ENCODE measurements at regions not wholly inside any gene's neighbourhood (a gene's known extent, or its start where the extent isn't known, plus 50 kb on each side); places are given as distances from the start of the nearest gene placed in this dataset.

- TF ChIP-seq POLR2AphosphoS5 (IDR thresholded peaks at IDR 0.05; ENCODE audit: low read depth) (no peak), SPI1 (IDR thresholded peaks at IDR 0.05; ENCODE audit: borderline replicate concordance, low read depth) (no peak), CTCF (IDR thresholded peaks at IDR 0.05; ENCODE audit: insufficient read depth, low read length) (no peak)
- no peak for DNase-seq (ENCODE audit: low read depth in 1 of 2, low spot score in 1 of 2)
- Histone ChIP-seq H3K27ac (replicated peaks) (no peak overlapping the region), H3K27me3 (ENCODE audit: insufficient read depth, poor library complexity, severe bottlenecking) (peaks cover 6% of the 10 kb centered on the region), H3K4me3 (replicated peaks; ENCODE audit: insufficient read depth, low read length) (no peak overlapping the region)
Observed at GRCh38 chr10:69684020-69684980, 54.3 kb downstream of the FAM241B start.

GRCh38 chr10:69684981-69685353 lies 54.9 kb downstream of the FAM241B start:
- no peak overlapping the region for H3K27ac ChIP-seq (replicated peaks)
- TF ChIP-seq SPI1 (IDR thresholded peaks at IDR 0.05; ENCODE audit: borderline replicate concordance, low read depth) = no peak
- TF ChIP-seq GABPA (IDR thresholded peaks at IDR 0.05; ENCODE audit: low read depth) = no peak
- no peak for TF ChIP-seq CTCF (IDR thresholded peaks at IDR 0.05; ENCODE audit: insufficient read depth, low read length)
- TF ChIP-seq POLR2AphosphoS5 (IDR thresholded peaks at IDR 0.05; ENCODE audit: low read depth) = no peak
- TF ChIP-seq REST (IDR thresholded peaks at IDR 0.05; ENCODE audit: insufficient replicate concordance, low read depth) = no peak
- H3K27me3 ChIP-seq (ENCODE audit: insufficient read depth, poor library complexity, severe bottlenecking) = peaks cover 6% of the 10 kb centered on the region
- no peak for DNase-seq (ENCODE audit: low read depth in 1 of 2, low spot score in 1 of 2)
- no peak overlapping the region for H3K4me3 ChIP-seq (replicated peaks; ENCODE audit: insufficient read depth, low read length)

GRCh38 chr10:69685426-69685801 lies 55.4 kb downstream of the FAM241B start:
- Histone ChIP-seq H3K27ac (replicated peaks) (no peak overlapping the region), H3K4me3 (replicated peaks; ENCODE audit: insufficient read depth, low read length) (no peak overlapping the region), H3K27me3 (ENCODE audit: insufficient read depth, poor library complexity, severe bottlenecking) (peaks cover 6% of the 10 kb centered on the region)
- TF ChIP-seq SPI1 (IDR thresholded peaks at IDR 0.05; ENCODE audit: borderline replicate concordance, low read depth) (no peak), REST (IDR thresholded peaks at IDR 0.05; ENCODE audit: insufficient replicate concordance, low read depth) (no peak), CTCF (IDR thresholded peaks at IDR 0.05; ENCODE audit: insufficient read depth, low read length) (no peak), POLR2AphosphoS5 (IDR thresholded peaks at IDR 0.05; ENCODE audit: low read depth) (no peak), GABPA (IDR thresholded peaks at IDR 0.05; ENCODE audit: low read depth) (no peak)
- DNase-seq (ENCODE audit: low read depth in 1 of 2, low spot score in 1 of 2) = no peak
